Right lobe of liver (tissue), 4 donors: ENCODE measurements at regions not wholly inside any gene's neighbourhood (a gene's known extent, or its start where the extent isn't known, plus 50 kb on each side); places are given as distances from the start of the nearest gene placed in this dataset.

Experiments used
- CTCF ChIP-seq, 4 donors: fragments of 200-600 bp in 3 of 4; fragments of 450-650 bp in 1 of 4; IDR thresholded peaks; one replicate each; pipeline versions ENCODE4 v1.5.1 to v1.8.0; 2016 to 2022; ENCODE audit warnings: antibody characterized with exemption in 4 of 4, mild to moderate bottlenecking in 2 of 4
- POLR2A ChIP-seq: fragments of 450-650 bp; IDR thresholded peaks from one replicate; pipeline ENCODE4 v1.6.1; 2017; ENCODE audit warnings: antibody characterized with exemption, mild to moderate bottlenecking
- donor health status: DM: no; HTN: no; CAD: no.
- donor health status: DM: no; HTN: no; CAD: no.
- donor health status: DM: no; HTN: yes; CAD: no.

- TF ChIP-seq CTCF (IDR thresholded peaks at IDR 0.05) (no peak), POLR2A (no peak)
These were observed 185.3 kb upstream of the UBE2E2 start for GRCh38 chr3:23017801-23018200.
